PFSK-1 (cell line): ENCODE measurements at regions not wholly inside any gene's neighbourhood (a gene's known extent, or its start where the extent isn't known, plus 50 kb on each side); places are given as distances from the start of the nearest gene placed in this dataset.

ENCODE experiments used
- POLR2AphosphoS5 ChIP-seq: IDR thresholded peaks from 2 replicates; pipeline ENCODE4 v1.6.1; 2012; ENCODE audit warnings: low read depth, mild to moderate bottlenecking, control low read depth, low read length, moderate library complexity
- REST ChIP-seq, 2 experiments: IDR thresholded peaks; 2 replicates each; pipeline versions ENCODE4 v1.6.1 to v1.8.0; 2011 to 2012; ENCODE audit warnings: low read depth in 2 of 2, low read length in 2 of 2, control low read depth in 1 of 2, inconsistent platforms in 1 of 2, mild to moderate bottlenecking in 1 of 2, moderate library complexity in 1 of 2; ENCODE audit not compliant: insufficient read depth in 1 of 2
- SIN3A ChIP-seq: IDR thresholded peaks from 2 replicates; pipeline ENCODE4 v1.6.1; 2012; ENCODE audit warnings: mild to moderate bottlenecking, low read length, moderate library complexity, borderline replicate concordance; ENCODE audit not compliant: insufficient read depth
- TAF1 ChIP-seq: IDR thresholded peaks from 2 replicates; pipeline ENCODE4 v1.6.1; 2012; ENCODE audit warnings: low read length, control low read depth, borderline replicate concordance; ENCODE audit not compliant: insufficient read depth

- TF ChIP-seq SIN3A: no peak
- no peak for TF ChIP-seq POLR2AphosphoS5
- TF ChIP-seq REST (IDR thresholded peaks at IDR 0.05; ENCODE audit: insufficient read depth in 1 of 2, low read depth in 2 of 2, low read length in 2 of 2): no peak
- no peak for TF ChIP-seq TAF1
Observed at GRCh38 chrY:19168202-19168565, 394.6 kb upstream of the HSFY2 start.
